ENCODE measurements at regions not wholly inside any gene's neighbourhood (a gene's known extent, or its start where the extent isn't known, plus 50 kb on each side); places are given as distances from the start of the nearest gene placed in this dataset.

- TF ChIP-seq SIN3A (IDR thresholded peaks at IDR 0.05; ENCODE audit: borderline replicate concordance, insufficient read depth, low read depth, low read length), result no peak
- TF ChIP-seq CTCF (IDR thresholded peaks at IDR 0.05), result no peak
- no peak for TF ChIP-seq TCF7L2 (IDR thresholded peaks at IDR 0.05; ENCODE audit: low read depth, low read length)
Measured at GRCh38 chr6:165990216-165990615, 177.4 kb downstream of the TBXT start.

All from Panc1 (cell line).